ENCODE measurements at regions not wholly inside any gene's neighbourhood (a gene's known extent, or its start where the extent isn't known, plus 50 kb on each side); places are given as distances from the start of the nearest gene placed in this dataset.

DNA sequence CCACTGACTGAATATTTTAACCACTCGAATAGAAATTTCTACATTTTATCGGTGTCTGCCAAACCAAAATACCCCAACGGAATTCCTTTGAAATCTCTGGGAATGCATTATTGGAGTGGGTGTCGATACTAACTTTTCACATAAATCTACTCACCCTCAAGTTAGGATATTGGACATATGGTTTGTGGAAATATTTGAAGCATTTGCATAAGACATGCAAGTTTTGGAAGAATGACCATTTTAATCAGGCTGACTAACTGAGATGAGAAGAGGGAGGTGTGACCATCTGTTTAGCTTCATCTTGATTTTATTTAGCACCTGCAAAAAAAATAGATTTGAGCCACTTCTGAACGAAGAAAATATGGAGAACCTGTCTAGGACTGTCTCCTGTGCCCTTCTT lies 61.2 kb downstream of the KLF6 start:
- no peak for DNase-seq

DNA sequence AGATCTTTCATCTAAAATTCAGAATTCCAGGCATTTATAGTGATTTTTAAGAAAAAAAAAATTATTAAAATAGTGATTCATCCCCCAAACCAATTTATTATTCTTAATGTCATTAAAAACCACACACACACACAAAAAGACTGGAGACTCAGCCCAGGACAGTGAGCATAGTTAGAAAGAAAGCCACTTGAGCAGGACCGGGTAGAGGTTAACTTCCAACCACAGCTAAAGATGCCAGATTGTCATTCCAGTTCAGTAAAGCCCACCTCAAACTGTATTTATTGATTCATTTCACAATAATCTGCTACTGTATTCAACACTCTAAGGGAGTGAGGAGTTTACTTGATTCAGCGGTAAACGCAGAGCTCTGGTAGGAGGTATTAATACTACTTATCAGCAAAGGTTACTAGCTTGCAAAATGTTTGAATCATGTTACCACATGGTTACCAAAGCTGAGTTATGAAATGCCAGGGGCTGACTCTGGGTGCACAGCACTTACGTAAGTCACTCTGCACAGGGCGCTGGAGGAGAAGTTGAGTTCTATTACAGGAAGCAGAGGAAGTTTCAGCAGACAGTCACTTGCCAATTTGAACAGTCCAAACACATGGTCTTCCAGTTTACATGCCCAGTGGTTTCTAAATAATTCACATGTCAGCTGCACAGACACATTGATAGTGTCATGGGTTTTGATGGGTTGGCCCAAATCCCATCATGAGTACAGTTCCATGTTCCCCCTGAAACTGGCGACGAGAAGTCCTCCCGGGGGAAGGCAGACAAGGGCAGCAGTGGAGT lies 64.6 kb downstream of the KLF6 start:
- DNase-seq = no peak

- no peak for DNase-seq
Observed at GRCh38 chr10:3719024-3719843, 65.8 kb downstream of the KLF6 start.

DNA sequence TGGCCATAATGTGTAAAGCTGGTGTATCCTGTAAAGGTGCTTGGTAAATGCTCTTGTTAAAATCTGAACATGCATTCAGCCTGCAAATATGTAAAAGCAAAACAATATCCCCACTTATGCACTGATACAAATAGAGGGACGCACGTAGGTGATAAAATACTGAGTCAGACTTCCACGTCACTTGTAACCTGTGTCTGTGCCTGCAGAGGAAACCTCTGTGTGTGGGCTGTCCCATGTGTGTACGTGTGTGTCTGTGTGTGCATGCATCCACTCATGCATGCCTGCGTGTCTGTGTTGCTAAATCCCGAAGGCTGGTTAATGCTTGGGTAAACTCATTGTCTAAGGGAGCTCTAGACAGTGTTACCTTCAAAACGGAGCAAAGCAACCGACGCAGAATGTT lies 68.9 kb downstream of the KLF6 start:
- no peak for DNase-seq

DNA sequence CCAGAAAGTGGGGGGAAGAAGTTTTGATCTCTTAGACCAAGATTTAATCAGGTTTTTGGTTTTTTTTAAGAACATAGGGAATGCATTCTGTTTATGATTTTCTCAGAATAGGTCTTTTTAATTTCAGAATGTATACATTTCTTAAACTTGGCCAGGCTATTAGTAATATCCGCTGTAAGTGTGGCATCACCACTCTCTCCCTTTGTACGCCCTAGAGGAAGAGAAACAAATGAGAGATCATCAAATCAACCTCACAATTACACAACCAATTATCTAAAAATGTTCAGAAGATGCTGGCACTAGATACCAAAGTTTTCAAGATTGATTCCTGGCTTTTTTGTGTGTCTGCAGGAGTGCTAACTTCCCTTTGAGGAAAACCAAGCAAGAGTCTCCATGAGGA lies 70.0 kb downstream of the KLF6 start:
- no peak for DNase-seq

DNA sequence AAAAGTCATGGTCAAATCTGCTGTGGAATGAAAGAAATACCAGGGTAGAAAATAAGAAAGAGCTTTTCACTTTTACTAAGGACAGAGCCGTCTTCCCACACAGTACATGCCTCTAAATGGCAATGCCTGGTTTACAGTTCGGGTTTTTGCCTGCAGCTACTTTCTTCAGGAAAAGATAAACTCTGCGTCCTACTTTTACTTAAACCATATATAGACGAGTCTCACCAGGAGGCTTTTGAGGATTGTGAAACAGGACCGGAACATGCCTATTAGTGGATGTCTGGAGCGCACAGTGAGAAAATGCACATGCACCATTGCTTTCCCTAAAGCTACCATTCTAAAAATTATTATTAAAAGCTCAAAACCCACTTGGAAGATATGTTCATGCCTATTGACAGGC lies 70.5 kb downstream of the KLF6 start:
- DNase-seq = no peak

DNA sequence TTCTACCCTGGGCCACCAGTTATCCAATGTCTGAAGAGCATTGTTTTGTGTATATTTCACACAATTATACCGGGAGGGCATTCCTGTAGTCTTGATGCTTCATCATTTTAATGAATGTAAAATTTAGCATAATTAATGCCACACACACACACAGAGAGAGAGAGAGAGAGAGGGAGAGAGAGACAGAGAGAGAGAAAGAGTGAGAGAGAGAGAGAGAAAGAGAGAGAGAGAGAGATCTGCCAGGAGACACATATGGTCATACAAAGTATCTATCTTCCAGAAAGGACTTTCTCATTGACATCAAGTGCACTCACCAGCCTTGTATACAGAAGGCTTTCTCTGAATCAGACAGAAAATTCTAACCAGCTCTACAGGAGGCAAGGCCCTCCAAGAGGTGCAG lies 72.3 kb downstream of the KLF6 start:
- DNase-seq = no peak

DNA sequence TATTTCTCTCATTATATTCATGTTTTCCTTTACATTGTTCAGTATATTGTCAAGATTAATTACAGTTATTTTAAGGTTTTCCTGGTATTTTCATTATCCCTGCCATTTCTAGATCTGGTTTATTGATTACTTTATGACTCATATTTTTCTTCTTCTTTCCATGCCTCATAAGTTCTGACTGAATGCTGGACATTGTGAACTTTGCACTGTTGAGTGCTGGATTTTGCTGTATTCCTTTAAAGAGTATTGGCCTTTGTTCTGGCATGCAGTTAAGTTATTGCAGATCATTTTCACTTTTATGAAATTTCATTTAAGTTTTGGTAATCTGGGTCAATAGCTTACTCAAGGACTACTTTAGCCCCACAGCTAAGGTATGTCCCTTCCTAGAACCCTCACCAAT lies 73.1 kb downstream of the KLF6 start:
- no peak for DNase-seq

- DNase-seq = no peak
Observed at GRCh38 chr10:3710764-3711163, 74.2 kb downstream of the KLF6 start.

- DNase-seq = no peak
Observed at GRCh38 chr10:3709456-3710060, 75.5 kb downstream of the KLF6 start.

GRCh38 chr10:3708852-3709251 lies 76.2 kb downstream of the KLF6 start:
- no peak for DNase-seq

DNA sequence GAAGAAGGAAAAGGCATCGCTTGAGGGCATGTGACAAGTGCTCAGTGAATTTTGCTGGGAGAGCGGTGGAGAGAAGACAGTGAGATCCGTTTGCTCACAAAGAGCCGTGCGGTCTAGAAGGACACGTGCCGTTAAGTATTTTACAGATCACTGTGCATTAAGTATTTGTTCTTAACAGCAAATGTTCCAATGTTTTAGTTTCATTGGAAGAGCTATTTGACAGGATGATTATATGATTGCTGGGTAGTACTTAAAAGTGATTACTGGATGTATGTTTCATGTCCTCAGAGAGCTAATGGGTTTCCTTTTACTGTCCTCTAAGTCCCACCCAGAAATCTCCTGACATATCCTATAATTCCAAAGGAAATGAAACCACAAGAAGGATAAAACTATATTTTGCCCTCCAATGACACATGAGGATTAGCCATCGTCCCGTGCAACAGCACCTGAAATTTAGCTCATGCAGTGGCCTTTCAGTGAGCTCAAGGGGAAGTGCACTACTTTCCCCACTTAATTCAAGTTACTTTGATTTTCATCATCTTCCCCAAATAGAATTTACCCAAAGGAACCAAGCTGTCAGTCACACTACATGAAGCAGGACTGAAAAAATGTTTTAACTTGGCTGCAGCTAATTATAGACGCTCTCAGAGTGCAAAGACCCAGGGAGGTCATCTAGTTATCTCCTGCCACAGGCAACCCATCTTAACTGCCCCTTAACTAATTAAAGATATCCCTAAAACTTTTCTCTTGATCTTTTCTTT lies 80.3 kb downstream of the KLF6 start:
- no peak for DNase-seq

DNA sequence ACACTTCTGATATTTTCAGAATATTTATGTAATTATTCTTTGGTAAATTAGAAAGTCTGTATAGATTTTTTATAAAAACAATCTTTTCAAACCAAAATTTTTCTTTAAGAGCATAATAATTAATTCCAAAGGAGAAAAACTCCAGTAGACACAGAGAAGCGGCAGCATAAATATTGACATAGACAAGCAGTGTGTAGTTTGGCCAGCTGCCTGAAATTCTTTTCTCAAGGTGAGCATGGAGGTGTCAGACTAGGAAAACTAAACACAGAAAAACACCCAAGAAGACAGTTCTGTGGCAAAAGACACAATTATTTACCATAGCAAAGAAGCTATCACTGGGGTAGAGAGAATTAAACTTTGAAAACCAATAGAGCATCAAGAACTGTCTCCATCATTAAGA lies 82.4 kb downstream of the KLF6 start:
- no peak for DNase-seq

DNA sequence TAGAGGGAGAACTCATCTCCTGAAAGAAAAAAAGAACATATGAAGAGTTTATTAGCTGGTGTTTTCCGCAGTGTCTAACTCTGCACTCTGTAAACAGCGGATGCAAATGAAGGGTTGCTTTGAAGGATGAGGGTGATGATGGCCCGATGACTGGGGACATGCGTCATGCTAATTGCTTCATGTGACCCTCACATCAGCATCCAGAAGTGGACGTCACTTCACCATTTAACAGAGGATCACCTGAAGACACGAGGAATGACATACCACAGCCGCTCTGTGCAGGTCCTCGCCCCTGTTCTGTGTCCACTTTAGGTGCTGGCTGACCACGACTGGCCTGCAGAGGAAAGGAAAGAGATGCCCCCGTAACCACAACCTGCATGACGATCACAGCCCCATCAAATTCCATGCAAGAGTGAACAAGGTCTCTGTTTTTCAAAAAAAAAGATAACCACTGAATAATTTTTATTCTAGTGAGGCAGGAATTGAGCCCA lies 82.9 kb downstream of the KLF6 start:
- DNase-seq = no peak

- DNase-seq = no peak
Observed at GRCh38 chr10:3701491-3701890, 83.5 kb downstream of the KLF6 start.

DNA sequence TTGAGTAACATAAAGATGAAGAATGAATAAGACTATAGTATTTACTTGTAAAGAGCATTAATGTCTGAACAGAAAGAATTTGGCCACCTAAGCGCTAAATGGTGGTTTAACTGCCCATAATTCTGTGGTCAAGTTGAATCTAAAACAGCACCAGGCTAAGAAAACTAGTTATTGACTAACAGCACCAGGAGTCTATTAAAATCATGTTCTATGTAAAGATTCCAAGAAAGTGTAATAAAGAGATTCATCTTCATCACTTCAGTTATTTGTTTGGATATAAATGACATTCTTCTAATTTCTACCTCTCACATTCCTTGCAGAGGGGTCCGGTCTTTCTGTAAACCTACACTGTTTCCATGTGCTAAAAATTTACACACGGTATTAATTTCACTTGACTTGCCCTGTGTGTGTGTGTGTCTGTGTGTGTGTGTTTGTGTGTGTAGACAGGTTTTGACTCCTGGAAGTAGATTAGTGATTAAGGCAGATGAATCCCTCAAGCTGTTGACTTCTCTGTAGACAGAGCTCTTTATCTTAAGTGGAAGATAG lies 84.4 kb downstream of the KLF6 start:
- DNase-seq = no peak

DNA sequence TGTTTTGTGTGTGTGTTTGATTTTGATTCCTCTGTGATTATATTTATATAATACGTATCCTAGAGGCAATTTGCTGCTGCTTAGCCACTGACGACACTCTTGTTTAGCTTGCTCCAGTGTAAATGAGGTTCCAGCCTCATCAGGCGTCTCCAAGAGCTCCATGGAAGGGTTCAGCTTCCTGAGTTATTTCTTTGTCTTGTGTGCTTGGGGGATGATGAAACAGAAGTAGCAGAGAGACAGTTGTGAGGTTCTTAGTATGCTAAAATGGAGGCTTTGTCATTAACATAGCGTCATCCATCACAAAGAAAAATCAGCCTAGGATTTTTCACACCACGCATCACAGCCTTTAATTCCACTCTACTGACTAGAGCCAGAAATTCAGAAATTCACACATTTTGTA lies 85.1 kb downstream of the KLF6 start:
- no peak for DNase-seq

GRCh38 chr10:3698312-3698711 lies 86.7 kb downstream of the KLF6 start:
- no peak for DNase-seq

DNA sequence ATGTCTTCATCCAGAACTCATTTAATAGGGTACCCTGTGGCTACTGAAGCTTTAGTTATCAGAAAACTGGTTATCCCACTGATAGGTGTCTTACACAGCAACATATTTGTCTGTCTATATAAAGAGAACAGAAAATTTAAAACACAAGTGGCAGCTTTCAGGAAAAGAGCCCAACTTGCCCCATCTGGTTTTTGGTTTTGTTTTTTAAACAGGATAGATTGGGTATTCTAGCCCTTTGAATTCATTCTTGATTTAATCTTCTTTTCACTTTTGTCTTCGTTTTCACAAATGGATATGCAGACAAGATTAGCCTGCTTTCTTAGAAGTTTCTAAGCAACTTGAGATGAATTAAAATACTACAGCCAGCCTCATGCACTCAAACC lies 91.3 kb downstream of the KLF6 start:
- DNase-seq = no peak

GRCh38 chr10:3693022-3693697 lies 91.8 kb downstream of the KLF6 start:
- DNase-seq = no peak

- no peak for DNase-seq
Observed at GRCh38 chr10:3692387-3692999, 92.5 kb downstream of the KLF6 start.

DNA sequence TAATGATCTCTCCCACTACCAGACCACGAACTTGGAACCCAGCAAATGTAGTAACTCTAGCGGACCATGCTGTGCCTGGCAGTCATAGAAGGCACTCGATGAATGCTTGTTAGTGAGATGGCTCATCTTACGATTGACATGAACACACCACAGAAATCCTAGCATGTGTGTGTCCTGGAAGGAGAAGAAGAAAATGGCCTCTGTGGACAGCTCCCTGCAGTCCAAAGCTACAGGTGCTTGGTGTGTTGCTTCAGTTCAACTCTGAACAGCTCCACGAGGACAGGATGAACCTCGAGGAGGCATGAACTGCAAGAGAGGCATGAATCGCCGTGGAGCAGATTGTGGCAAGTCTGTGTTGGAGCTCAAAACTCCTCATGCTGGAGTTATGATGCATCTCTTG lies 93.5 kb downstream of the KLF6 start:
- no peak for DNase-seq
